Stimulated activated memory B cell treated with anti-CD40 and anti-IgM and Interleukin-4, amounts not matched to agents 10 μg/mL and 1 μg/mL and 100 μg/mL, for 72 hours (primary cell): ENCODE measurements at regions not wholly inside any gene's neighbourhood (a gene's known extent, or its start where the extent isn't known, plus 50 kb on each side); places are given as distances from the start of the nearest gene placed in this dataset.

ENCODE experiments used
- ATAC-seq: fragments of 150-1000 bp; cut with Tn5 transposase; 2 replicates; pipeline ENCODE4 v1.10.0; 2021
- H3K27ac Mint-ChIP-seq: one replicate; pipeline ENCODE4 v1.8.0; 2022; ENCODE audit warnings: mild to moderate bottlenecking, mixed read lengths
- H3K27me3 Mint-ChIP-seq: one replicate; pipeline ENCODE4 v1.8.0; 2022; ENCODE audit warnings: mixed read lengths
- H3K36me3 Mint-ChIP-seq: one replicate; pipeline ENCODE4 v1.8.0; 2022; ENCODE audit warnings: mixed read lengths
- H3K4me1 Mint-ChIP-seq: one replicate; pipeline ENCODE4 v1.8.0; 2022; ENCODE audit warnings: mixed read lengths
- H3K4me3 Mint-ChIP-seq: one replicate; pipeline ENCODE4 v1.8.0; 2022; ENCODE audit warnings: mild to moderate bottlenecking, moderate library complexity, mixed read lengths
- H3K9me3 Mint-ChIP-seq: one replicate; pipeline ENCODE4 v1.8.0; 2022; ENCODE audit warnings: mixed read lengths

DNA sequence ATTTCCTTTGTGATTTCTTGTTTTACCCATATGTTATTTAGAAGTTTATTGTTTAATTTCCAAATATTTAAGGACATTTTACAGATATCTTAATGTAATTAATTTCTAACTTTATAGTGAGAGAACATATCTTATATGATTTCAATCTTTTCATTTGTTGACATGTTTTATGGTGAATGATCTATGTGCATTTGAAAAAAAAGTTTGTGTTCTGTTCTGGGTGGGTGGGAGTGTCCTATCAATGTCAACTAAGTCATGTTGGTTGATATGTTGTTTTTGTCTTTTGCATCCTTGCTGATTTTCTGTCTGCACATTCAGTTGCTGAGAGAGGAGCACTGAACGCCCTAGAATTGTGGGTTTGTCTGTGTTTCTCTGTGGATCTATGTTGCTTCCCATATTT lies 50.3 kb upstream of the CBFA2T3 start:
- peaks cover 10% of the 10 kb centered on the region for H3K9me3 Mint-ChIP-seq
- H3K4me1 Mint-ChIP-seq: peaks cover 12% of the 10 kb centered on the region

GRCh38 chr16:89031715-89032659 lies 55.0 kb upstream of the CBFA2T3 start:
- peak overlapping the region; percentile 56 for H3K4me3 Mint-ChIP-seq
- ATAC-seq: peak; percentile 98
- H3K36me3 Mint-ChIP-seq: no peaks in the 10 kb centered on the region
- peak overlapping the region; percentile 72 for H3K27ac Mint-ChIP-seq
- peaks cover 27% of the 10 kb centered on the region for H3K4me1 Mint-ChIP-seq
- peaks cover 7% of the 10 kb centered on the region for H3K9me3 Mint-ChIP-seq
- H3K27me3 Mint-ChIP-seq: no peaks in the 10 kb centered on the region

More for the DNA sequence above, 50.3 kb upstream of the CBFA2T3 start:
- no peak overlapping the region for H3K4me3 Mint-ChIP-seq
- no peak for ATAC-seq
- peaks cover 9% of the 10 kb centered on the region for H3K27me3 Mint-ChIP-seq
- H3K36me3 Mint-ChIP-seq: no peaks in the 10 kb centered on the region
- no peak overlapping the region for H3K27ac Mint-ChIP-seq

DNA sequence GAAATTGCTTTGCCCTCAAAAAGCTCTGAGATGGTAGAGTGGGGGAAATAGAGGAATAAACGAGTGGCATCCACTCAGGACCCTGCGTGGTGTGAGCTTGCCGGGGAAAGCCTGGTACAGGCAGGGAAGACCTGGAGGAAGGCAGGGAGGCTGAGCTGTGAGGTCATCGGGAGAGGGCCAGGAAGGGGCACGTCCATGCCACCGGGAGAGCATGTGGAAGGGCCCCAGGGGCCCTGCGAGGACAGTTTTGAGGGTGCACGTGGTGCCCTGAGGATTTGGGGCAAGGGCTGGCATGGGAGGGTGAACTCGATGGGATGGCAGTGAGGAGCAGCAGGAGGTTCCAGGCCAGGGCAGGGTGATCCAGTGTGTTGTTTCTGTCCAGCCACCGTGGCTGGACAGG lies 56.3 kb upstream of the CBFA2T3 start:
- Mint-ChIP-seq H3K4me3 (no peak overlapping the region), H3K4me1 (peaks cover 37% of the 10 kb centered on the region), H3K27me3 (peaks cover 11% of the 10 kb centered on the region), H3K9me3 (peaks cover 3% of the 10 kb centered on the region), H3K27ac (peak overlapping the region; percentile 72), H3K36me3 (no peaks in the 10 kb centered on the region)
- no peak for ATAC-seq

DNA sequence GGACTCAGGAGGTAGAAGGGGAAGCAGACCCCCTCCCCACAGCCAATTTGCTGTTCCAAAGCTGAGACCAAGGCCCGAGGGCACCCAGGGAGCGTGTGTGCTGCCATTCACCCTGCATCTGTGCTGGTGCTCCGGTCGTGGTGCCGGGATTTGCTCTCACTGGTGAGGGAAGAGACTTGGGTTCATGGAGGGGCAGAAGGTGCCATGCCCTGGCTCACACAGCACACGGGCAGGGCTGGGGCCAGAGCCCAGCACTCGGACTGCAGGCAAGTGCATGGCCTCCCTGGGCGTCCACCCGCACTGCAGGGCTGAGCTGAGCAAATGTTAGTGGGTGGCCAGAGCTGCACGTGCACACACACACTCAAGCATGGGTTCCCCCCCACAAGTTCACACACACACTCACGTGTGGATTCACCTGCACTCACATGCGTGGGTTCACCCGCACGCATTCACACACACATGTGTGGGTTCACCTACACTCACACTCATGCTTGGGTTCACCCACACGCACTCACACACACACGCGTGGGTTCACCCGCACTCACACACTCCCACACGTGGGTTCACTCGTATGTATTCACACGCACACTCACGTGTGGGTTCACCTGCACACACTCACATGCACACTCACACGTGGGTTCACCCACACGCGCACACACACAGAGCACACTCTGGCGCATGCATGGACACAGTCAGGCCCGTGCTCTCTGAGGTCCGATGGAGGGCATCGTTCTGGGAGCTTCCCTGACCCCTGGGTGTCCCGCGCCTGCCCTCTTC lies 57.0 kb upstream of the CBFA2T3 start:
- Mint-ChIP-seq H3K27me3 (peaks cover 12% of the 10 kb centered on the region), H3K4me1 (peaks cover 42% of the 10 kb centered on the region), H3K36me3 (no peaks in the 10 kb centered on the region), H3K9me3 (peaks cover 3% of the 10 kb centered on the region), H3K27ac (peak overlapping the region; percentile 72), H3K4me3 (no peak overlapping the region)
- ATAC-seq: no peak

DNA sequence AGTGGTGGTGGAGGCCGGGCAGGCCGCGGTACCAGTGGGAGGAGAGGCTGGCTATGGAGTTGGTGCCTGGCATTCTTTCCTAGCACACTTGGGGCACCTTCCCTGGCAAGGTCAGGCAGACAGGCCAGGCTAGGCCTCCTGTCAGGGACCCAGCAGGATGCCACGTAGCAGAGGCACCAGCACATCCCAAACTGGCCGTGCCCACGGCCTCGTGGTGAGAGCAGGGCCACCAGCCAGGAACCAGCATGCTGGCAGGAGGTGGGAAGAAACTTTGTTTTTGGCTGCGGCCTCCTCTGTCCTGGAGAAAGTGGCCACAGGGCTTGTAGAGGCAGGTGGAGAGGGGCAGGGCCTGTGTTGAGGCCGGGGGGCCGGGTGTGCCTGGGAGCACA lies 57.6 kb upstream of the CBFA2T3 start:
- Mint-ChIP-seq H3K4me1 (peaks cover 42% of the 10 kb centered on the region), H3K36me3 (no peaks in the 10 kb centered on the region), H3K27ac (no peak overlapping the region), H3K9me3 (peaks cover 3% of the 10 kb centered on the region), H3K4me3 (no peak overlapping the region), H3K27me3 (peaks cover 12% of the 10 kb centered on the region)
- ATAC-seq: no peak

- H3K27ac Mint-ChIP-seq: no peak overlapping the region
- ATAC-seq: no peak
- peaks cover 12% of the 10 kb centered on the region for H3K27me3 Mint-ChIP-seq
- no peak overlapping the region for H3K4me3 Mint-ChIP-seq
- H3K4me1 Mint-ChIP-seq: peaks cover 48% of the 10 kb centered on the region
- no peaks in the 10 kb centered on the region for H3K36me3 Mint-ChIP-seq
- peaks cover 3% of the 10 kb centered on the region for H3K9me3 Mint-ChIP-seq
Observed at GRCh38 chr16:89034971-89035668, 58.1 kb upstream of the CBFA2T3 start.

DNA sequence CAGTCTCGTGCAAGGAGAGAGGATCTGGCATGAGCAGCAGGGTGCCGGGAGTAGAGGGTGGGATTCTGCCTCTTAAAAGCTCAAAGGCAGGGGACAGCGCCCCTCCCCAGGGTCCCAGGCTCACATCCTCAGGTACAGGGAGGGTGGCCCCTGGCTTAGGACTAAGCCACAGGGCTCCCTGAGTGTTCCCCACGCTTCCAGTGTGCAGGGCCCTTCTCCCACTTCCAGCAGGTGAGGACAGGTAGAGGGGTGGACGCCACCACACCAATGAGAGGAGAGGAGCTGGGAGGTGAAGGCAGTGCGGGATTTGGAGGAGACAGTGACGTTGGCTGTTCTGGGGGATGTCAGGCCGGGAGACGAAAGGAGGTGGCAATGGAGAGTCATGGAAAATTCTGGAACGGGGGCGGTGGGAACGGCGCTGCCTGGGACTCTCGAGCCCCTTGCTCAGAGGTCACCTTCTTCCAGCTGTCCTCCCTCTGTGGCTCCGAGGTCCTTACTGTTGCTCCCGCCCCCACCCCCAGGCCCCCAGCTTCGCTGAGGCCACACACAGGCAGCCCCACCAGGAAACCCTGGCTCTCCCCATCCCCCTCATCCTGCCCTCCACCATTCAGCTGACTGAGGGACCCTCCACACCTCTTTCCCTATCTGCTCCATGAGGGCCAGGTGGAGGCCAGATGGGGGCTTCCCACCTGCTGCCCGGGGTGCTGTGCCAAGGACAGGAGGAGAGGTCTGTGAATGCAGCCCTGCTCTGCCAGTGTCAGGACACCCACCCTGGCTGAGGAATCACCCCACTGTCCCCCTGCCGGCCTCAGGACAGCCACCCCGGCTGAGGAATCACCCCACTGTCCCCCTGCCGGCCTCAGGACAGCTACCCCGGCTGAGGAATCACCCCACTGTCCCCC lies 57.7 kb upstream of the ACSF3 start:
- no peak for ATAC-seq
- no peaks in the 10 kb centered on the region for H3K36me3 Mint-ChIP-seq
- no peak overlapping the region for H3K4me3 Mint-ChIP-seq
- H3K27me3 Mint-ChIP-seq: peaks cover 12% of the 10 kb centered on the region
- H3K27ac Mint-ChIP-seq: no peak overlapping the region
- peaks cover 3% of the 10 kb centered on the region for H3K9me3 Mint-ChIP-seq
- H3K4me1 Mint-ChIP-seq: peaks cover 56% of the 10 kb centered on the region

DNA sequence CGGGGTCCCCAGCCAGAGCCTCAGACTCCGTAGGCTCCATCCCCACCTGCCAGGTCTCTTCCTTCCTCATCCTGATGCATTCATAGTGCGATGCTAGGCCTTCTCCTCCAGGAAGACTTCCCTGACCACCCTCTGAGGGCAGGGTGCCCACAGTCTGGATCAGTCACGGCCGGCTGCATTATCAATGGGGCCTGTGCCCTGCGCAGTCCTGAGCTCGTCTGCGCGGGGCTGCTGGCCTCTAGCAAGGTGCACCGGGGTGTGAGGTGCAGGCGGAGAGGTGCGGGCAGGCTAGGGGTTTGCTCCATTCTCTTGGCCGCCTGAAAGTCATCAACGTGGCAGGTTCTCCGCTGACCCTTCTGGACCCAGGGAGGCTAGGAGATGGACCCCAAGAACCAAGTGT lies 56.9 kb upstream of the ACSF3 start:
- no peak for ATAC-seq
- Mint-ChIP-seq H3K4me3 (no peak overlapping the region), H3K9me3 (no peaks in the 10 kb centered on the region), H3K27me3 (peaks cover 12% of the 10 kb centered on the region), H3K4me1 (peaks cover 55% of the 10 kb centered on the region), H3K36me3 (no peaks in the 10 kb centered on the region), H3K27ac (no peak overlapping the region)

GRCh38 chr16:89037261-89038152 lies 56.1 kb upstream of the ACSF3 start:
- no peak for ATAC-seq
- Mint-ChIP-seq H3K4me1 (peaks cover 47% of the 10 kb centered on the region), H3K9me3 (no peaks in the 10 kb centered on the region), H3K27me3 (peaks cover 12% of the 10 kb centered on the region), H3K4me3 (no peak overlapping the region), H3K36me3 (no peaks in the 10 kb centered on the region), H3K27ac (no peak overlapping the region)

DNA sequence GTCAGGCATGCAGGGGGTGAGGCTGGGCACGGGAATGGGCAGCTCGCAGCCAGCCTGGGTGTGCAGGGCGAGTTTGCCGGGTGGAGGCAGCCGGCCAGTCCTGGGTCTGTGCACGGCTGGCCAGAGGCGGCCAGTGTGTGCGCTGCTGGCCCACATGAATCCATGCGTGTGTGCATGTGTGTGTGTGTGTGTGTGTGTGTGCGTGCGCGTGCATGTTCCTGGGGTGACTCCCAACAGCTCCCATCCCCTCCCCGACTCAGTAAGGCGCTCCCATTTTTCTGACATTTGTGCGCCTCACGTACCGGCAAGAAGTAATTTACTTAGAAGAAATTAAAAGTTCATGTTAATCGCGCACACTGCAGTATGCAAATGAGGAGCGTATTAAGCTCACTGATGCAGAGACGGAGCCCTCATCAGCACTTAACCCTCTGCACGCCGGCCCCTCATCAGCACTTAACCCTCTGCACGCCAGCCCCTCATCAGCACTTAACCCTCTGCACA lies 55.4 kb upstream of the ACSF3 start:
- H3K27ac Mint-ChIP-seq: no peak overlapping the region
- no peak for ATAC-seq
- H3K4me1 Mint-ChIP-seq: peaks cover 40% of the 10 kb centered on the region
- H3K9me3 Mint-ChIP-seq: no peaks in the 10 kb centered on the region
- no peak overlapping the region for H3K4me3 Mint-ChIP-seq
- H3K36me3 Mint-ChIP-seq: no peaks in the 10 kb centered on the region
- peaks cover 12% of the 10 kb centered on the region for H3K27me3 Mint-ChIP-seq

- H3K27me3 Mint-ChIP-seq: peaks cover 14% of the 10 kb centered on the region
- no peaks in the 10 kb centered on the region for H3K36me3 Mint-ChIP-seq
- H3K9me3 Mint-ChIP-seq: no peaks in the 10 kb centered on the region
- H3K4me3 Mint-ChIP-seq: no peak overlapping the region
- peak; percentile 1 for ATAC-seq
- peaks cover 36% of the 10 kb centered on the region for H3K4me1 Mint-ChIP-seq
- H3K27ac Mint-ChIP-seq: no peak overlapping the region
Observed at GRCh38 chr16:89038811-89039735, 54.6 kb upstream of the ACSF3 start.

DNA sequence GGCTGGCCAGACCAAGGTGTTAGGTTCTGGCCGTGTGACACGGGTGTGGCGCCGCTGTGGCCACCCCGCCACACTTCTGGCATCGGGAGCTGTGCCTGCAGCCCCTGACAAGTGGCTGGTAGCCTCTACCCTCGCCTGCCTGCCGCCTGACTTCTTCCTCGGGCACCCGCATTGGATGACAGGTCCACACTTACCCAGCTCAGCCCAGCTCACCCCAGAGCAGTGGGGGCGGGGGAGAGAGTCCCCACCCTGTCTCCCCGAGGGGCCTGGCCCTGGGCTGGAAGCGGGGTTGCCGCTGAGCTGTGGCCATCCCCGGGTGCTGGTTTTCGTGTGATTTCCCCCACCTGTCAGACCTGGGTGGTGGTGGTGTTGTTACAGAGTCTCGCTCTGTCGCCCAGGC lies 53.9 kb upstream of the ACSF3 start:
- no peaks in the 10 kb centered on the region for H3K9me3 Mint-ChIP-seq
- ATAC-seq: peak; percentile 87
- no peaks in the 10 kb centered on the region for H3K36me3 Mint-ChIP-seq
- peak overlapping the region; percentile 81 for H3K27ac Mint-ChIP-seq
- H3K4me3 Mint-ChIP-seq: peak overlapping the region; percentile 7
- H3K4me1 Mint-ChIP-seq: peaks cover 42% of the 10 kb centered on the region
- peaks cover 20% of the 10 kb centered on the region for H3K27me3 Mint-ChIP-seq

GRCh38 chr16:89040391-89040790 lies 53.3 kb upstream of the ACSF3 start:
- H3K27me3 Mint-ChIP-seq: peaks cover 21% of the 10 kb centered on the region
- ATAC-seq: no peak
- peaks cover 42% of the 10 kb centered on the region for H3K4me1 Mint-ChIP-seq
- no peaks in the 10 kb centered on the region for H3K36me3 Mint-ChIP-seq
- H3K27ac Mint-ChIP-seq: peak overlapping the region; percentile 81
- peak overlapping the region; percentile 7 for H3K4me3 Mint-ChIP-seq
- H3K9me3 Mint-ChIP-seq: no peaks in the 10 kb centered on the region
